MCF 10A (cell line): ENCODE measurements at regions not wholly inside any gene's neighbourhood (a gene's known extent, or its start where the extent isn't known, plus 50 kb on each side); places are given as distances from the start of the nearest gene placed in this dataset.

Experiments
- BruUV-seq: library from RNA; stranded (reverse); fragments of 400-500 nt; replicated peaks from 2 replicates; lab custom pipeline; 2021; lab: Mats Ljungman, UMichigan
- CTCF ChIA-PET: fragments of 300-600 bp; sonication (Branson Sonifier 250); formaldehyde crosslinking; extraction: SDS; loops from one replicate; lab custom pipeline; 2021; ENCODE audit warnings: antibody characterized with exemption, inconsistent platforms; lab: Yijun Ruan, JAX
- POLR2A ChIA-PET: fragments of 300-600, 350-650 bp; sonication (Branson Sonifier 250); formaldehyde crosslinking; extraction: SDS; loops from one replicate; lab custom pipeline; 2020; ENCODE audit warnings: antibody characterized with exemption, inconsistent platforms; lab: Yijun Ruan, JAX
- DNase-seq: peaks from one replicate; pipeline ENCODE4 v3.0.0-alpha.2; 2018; ENCODE audit not compliant: unreplicated experiment
- H3K27ac Mint-ChIP-seq: one replicate; pipeline ENCODE4 v1.8.0; 2022; ENCODE audit warnings: mild to moderate bottlenecking, low read depth, mixed read lengths; ENCODE audit not compliant: unreplicated experiment
- H3K27me3 Mint-ChIP-seq: one replicate; pipeline ENCODE4 v1.8.0; 2022; ENCODE audit warnings: mixed read lengths; ENCODE audit not compliant: insufficient read depth, unreplicated experiment
- H3K36me3 Mint-ChIP-seq: one replicate; pipeline ENCODE4 v1.8.0; 2022; ENCODE audit warnings: mild to moderate bottlenecking, moderate library complexity, mixed read lengths; ENCODE audit not compliant: insufficient read depth, unreplicated experiment
- H3K4me1 Mint-ChIP-seq: one replicate; pipeline ENCODE4 v1.8.0; 2022; ENCODE audit warnings: mixed read lengths; ENCODE audit not compliant: insufficient read depth, unreplicated experiment
- H3K4me3 Mint-ChIP-seq: one replicate; pipeline ENCODE4 v1.8.0; 2022; ENCODE audit warnings: mild to moderate bottlenecking, moderate library complexity, mixed read lengths; ENCODE audit not compliant: unreplicated experiment
- H3K9me3 Mint-ChIP-seq: one replicate; pipeline ENCODE4 v1.8.0; 2022; ENCODE audit warnings: mixed read lengths; ENCODE audit not compliant: unreplicated experiment
- intact Hi-C: fragments of 100-400 bp; cut with micrococcal nuclease; formaldehyde crosslinking; loops from 2 replicates; pipeline ENCODE4 v1.14.1; 2022
- TF ChIP-seq, protein P1 (sequence below): fragments of 200-600 bp; IDR thresholded peaks from one replicate; pipeline ENCODE4 v1.8.0; 2022; ENCODE audit warnings: antibody characterized with exemption, mild to moderate bottlenecking; ENCODE audit not compliant: unreplicated experiment

DNA sequence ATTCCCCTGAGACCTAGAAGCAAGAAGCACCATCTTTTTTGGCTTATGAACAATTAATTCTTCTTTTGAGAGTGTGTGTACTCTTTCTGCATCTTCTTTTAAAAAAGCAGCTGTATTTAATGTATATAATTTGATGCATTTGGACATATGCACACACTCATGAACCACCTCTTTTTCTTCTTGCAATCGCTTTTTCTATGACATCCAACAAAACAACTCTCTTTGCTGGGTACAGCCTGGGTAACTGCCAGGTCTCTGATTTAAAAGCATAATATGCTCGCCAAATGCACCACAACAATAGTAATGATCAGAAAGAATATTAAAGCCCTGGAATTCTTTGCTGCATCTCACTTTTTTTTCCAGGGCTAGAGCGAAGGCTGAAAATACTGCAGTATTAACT, 97.3 kb downstream of the HAPSTR1 start:
- BruUV-seq: no TSS peak
- Mint-ChIP-seq H3K9me3 (no peaks in the 10 kb centered on the region), H3K36me3 (no peaks in the 10 kb centered on the region), H3K4me1 (no peaks in the 10 kb centered on the region), H3K27me3 (no peaks in the 10 kb centered on the region), H3K27ac (no peak overlapping the region), H3K4me3 (no peak overlapping the region)
- POLR2A ChIA-PET: no interaction called here
- DNase-seq: no peak
- CTCF ChIA-PET: interaction anchor here (0.6 kb wide), 1 partner anchor 231 kb away, joined by 3 read pairs; no protein-coding TSS in a partner anchor
- intact Hi-C loops: no loop called here
- TF ChIP-seq, protein P1, sequence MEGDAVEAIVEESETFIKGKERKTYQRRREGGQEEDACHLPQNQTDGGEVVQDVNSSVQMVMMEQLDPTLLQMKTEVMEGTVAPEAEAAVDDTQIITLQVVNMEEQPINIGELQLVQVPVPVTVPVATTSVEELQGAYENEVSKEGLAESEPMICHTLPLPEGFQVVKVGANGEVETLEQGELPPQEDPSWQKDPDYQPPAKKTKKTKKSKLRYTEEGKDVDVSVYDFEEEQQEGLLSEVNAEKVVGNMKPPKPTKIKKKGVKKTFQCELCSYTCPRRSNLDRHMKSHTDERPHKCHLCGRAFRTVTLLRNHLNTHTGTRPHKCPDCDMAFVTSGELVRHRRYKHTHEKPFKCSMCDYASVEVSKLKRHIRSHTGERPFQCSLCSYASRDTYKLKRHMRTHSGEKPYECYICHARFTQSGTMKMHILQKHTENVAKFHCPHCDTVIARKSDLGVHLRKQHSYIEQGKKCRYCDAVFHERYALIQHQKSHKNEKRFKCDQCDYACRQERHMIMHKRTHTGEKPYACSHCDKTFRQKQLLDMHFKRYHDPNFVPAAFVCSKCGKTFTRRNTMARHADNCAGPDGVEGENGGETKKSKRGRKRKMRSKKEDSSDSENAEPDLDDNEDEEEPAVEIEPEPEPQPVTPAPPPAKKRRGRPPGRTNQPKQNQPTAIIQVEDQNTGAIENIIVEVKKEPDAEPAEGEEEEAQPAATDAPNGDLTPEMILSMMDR: no peak

DNA sequence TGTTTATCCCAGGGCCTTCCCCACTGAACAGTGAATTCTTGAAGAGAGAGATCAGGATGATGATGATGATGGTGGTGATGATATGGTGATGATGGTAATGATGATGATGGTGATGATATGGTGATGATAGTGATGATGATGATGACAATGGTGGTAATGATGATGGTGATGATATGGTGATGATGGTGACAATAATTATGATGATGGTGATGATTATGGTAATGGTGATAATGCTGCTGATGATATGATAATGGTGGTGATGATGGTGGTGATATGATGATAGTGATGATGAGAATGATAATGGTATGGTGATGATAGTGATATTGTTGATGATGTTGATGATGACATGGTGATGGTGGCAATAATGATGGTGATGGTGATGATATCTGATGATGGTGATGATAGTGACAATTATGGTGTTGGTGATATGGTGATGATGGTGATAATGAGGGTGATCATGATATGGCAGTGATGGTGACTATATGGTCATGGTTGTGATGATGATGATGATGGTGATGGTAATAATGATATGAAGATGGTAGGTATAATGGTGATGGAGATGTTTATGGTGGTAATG, 99.9 kb downstream of the HAPSTR1 start:
- H3K27ac Mint-ChIP-seq: no peak overlapping the region
- intact Hi-C loops: no loop called here
- peaks cover under 1% of the 10 kb centered on the region for H3K27me3 Mint-ChIP-seq
- TF ChIP-seq, protein P1: no peak
- no peaks in the 10 kb centered on the region for H3K9me3 Mint-ChIP-seq
- no TSS peak for BruUV-seq
- no peak for DNase-seq
- POLR2A ChIA-PET: interaction anchor here (0.5 kb wide), 1 partner anchor 33 kb away, joined by 3 read pairs; no protein-coding TSS in a partner anchor
- no peaks in the 10 kb centered on the region for H3K4me1 Mint-ChIP-seq
- no peak overlapping the region for H3K4me3 Mint-ChIP-seq
- H3K36me3 Mint-ChIP-seq: no peaks in the 10 kb centered on the region
- CTCF ChIA-PET: no interaction called here

DNA sequence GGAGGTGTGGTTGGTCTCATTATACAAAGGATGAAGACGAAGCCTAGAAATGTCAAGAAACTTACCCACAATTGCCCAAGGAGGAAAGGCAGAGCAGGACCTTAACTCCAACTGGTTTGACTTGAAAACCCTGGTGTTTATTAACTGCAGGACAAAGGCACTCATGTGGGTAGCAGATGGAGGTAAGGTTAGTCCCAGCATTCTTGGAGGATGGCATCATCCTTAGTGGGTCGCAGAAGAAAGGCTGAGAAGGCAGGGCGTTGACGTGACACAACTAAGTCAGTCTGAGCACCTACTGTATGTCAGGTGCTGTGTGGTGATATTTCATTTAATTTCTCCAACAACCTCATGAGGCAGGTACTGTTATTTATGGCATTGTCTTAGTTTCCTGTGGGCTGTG, 101.3 kb downstream of the HAPSTR1 start:
- Mint-ChIP-seq H3K36me3 (no peaks in the 10 kb centered on the region), H3K27ac (no peak overlapping the region), H3K9me3 (no peaks in the 10 kb centered on the region), H3K4me1 (no peaks in the 10 kb centered on the region), H3K4me3 (no peak overlapping the region), H3K27me3 (peaks cover 9% of the 10 kb centered on the region)
- TF ChIP-seq, protein P1: no peak
- intact Hi-C loops: no loop called here
- DNase-seq: no peak
- BruUV-seq: no TSS peak
- CTCF ChIA-PET: interaction anchor here (0.6 kb wide), 1 partner anchor 63 kb away, joined by 3 read pairs; no protein-coding TSS in a partner anchor
- POLR2A ChIA-PET: no interaction called here

DNA sequence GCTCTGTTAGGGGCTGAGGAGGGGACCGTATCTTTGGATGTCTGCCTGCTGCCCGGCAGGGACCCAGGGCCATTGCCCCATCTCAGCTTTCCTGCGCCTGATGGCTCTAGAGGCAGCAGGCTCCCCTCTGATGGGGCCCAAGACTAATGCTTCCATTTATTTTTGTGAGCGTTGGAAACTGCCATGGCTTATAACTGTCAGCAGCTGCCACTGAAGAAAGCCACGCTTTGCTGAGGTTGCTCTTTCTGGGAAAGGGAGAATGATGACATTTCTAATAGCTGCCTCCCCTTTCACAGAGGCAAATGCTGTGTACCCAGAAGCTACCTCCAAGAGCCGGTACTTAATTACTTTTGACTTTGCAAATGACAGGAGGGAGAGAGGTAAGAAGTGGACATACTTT, 103.8 kb downstream of the HAPSTR1 start:
- Mint-ChIP-seq H3K9me3 (no peaks in the 10 kb centered on the region), H3K27me3 (peaks cover 9% of the 10 kb centered on the region), H3K4me1 (no peaks in the 10 kb centered on the region), H3K36me3 (no peaks in the 10 kb centered on the region), H3K4me3 (no peak overlapping the region), H3K27ac (no peak overlapping the region)
- ChIA-PET POLR2A (no interaction called here), CTCF (interaction anchor here (1.2 kb wide), 1 partner anchor 61 kb away, joined by 6 read pairs; no protein-coding TSS in a partner anchor)
- BruUV-seq: no TSS peak
- TF ChIP-seq, protein P1: no peak
- DNase-seq: no peak
- intact Hi-C loops: no loop called here
